T-helper 9 cell (primary cell): ENCODE measurements at regions not wholly inside any gene's neighbourhood (a gene's known extent, or its start where the extent isn't known, plus 50 kb on each side); places are given as distances from the start of the nearest gene placed in this dataset.

Source experiments
- DNase-seq: peaks from one replicate; pipeline ENCODE4 v3.0.0-alpha.2; 2020

- DNase-seq = no peak
Measured at GRCh38 chr17:83144421-83145357, 65.3 kb downstream of the METRNL start.

GRCh38 chr17:83145358-83145738, 65.9 kb downstream of the METRNL start:
- no peak for DNase-seq

DNA sequence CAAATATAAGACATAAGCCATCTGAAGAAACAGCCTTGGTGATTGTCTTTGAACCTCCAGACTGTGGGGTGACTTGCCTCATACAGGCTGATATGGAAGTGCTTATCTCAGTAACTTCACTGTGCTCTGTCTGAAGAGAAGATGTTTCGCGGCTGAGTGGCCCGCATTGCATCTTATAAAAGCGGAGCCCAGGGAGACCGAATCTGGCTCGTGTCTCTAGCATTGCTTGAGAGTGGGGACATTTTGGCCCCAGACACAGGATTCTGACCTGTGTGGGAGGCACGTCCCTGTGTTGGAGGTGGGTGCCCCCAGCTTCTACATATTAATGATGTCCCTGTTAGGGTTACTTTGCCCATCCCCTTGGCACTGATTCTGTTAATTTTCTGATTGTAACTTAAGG, 66.4 kb downstream of the METRNL start:
- DNase-seq = no peak

DNA sequence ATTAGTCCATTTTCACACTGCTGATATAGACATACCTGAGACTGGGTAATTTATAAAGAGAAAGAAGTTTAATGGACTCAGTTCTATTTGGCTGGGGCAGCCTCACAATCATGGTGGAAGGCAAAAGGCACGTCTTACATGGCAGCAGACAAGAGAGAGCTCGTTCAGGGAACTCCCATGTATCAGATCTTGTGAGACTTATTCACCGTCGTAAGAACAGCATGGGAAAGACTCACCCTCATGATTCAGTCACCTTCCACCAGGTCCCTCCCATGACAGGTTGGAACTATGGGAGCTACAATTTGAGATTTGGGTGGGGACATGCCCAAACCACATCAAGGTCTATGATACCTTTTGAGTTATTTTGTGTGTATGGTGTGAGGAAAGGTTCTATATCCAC, 66.9 kb downstream of the METRNL start:
- no peak for DNase-seq

GRCh38 chr17:83147280-83147679, 67.9 kb downstream of the METRNL start:
- no peak for DNase-seq

DNA sequence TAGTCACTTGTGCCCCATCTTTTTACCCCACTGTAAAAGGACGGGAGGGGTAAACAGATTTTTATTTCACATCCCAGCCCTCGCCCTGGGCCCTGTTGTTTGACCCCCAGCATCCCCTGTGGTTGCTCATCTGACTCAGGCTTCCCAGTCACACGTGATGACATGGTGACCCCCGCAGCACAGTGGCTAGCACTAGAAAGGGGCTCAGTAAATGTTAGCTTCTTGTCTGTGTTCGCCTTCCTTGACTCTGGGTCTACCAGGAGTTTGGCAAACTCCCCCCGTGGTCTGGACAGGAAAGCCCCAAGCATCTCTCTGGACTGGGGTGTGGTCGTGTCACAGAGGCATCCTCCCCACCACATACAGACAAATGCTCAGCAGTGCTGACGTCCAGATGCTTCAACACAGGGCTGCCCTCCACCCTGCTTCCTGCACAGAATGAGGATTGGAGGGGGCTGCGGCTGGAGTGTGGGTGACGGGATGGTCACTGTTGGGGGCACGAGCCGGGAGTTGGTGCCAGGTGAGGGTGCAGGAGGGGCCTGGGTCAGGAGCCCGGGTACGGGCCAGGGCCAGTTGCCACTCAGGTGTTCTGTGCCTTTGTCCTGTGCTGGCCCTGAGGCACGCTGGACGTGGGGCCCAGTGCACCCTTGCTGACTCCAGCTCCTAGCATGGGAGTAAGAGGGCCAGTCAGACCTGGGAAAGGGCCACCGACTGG, 69.1 kb downstream of the METRNL start:
- DNase-seq = no peak

DNA sequence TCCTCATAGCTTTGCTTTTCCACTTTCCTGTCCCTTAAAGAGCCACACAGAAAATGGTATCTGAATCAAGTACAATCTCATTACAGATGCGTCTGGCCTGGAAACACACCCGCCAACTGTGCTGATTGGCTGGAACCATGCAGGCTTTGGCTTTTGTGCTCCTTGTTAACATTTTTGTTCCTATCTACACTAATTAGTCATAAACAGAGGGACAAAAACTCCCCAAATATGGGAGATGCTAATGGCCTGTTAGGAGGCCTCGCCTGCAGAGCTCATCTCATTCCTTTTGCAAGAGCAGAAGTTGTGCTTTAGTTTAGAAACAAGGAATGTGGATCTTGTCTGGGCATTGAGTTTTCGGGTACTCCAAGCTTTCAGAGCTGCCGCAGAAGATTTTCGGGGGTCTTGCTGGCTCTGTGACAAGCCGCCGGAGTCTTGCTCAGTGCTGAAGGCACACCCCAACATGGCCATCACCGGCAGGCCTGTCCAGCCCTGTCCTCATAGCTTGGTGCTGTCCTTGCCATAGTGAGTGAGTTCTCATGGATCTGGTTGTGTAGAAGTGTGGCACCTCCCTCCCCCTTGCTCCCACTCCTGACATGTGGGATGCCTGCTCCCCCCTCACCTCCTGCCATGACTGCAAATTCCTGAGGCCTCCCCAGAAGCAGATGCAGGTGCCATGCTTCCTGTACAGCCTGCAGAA, 69.8 kb downstream of the METRNL start:
- no peak for DNase-seq

DNA sequence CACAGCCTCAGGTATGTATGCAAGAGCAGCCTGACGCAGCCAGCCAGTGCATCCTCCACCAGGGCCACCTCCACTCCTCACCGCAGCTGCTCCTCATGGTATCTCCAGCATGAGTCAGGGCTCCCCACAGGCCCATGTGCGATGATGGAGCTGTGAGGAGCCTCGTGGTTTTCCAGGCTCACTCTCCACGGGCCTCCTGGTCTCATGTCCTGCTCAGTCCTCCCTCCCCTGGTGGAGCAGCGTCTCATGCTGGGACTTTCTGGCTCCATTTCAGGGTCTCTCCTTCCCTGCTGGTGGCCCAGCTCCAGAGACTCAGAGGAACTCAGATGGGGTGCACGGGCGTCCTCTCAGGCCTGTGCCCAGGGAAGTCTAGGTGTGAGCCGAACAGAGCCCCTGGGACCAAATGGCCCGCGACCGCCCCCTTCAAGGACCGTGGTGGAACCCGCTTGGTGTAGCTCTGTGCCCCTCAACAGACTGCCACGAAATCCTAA, 70.4 kb downstream of the METRNL start:
- DNase-seq = no peak

- DNase-seq = no peak
Measured at GRCh38 chr17:83150369-83151055, 71.1 kb downstream of the METRNL start.

DNA sequence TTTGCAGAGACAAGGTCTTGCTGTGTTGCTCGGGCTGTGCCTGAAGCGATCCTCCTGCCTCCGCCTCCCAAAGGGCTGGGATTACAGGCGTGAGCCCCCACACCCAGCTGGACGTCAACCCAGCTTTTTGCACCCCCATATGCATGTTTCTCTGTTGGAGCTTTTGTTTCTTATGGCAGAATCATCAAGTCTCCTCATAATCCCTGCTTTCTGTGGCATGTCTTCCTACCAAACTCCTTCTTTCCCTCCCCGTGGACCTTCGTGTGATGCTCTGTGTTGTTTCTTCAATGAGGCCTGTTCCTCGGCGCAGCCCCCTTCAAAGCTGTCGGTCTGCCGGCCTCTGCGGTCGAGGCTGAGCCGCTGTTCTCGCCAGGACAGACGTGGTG, 71.6 kb downstream of the METRNL start:
- no peak for DNase-seq

GRCh38 chr17:83151442-83152226, 72.2 kb downstream of the METRNL start:
- no peak for DNase-seq

DNA sequence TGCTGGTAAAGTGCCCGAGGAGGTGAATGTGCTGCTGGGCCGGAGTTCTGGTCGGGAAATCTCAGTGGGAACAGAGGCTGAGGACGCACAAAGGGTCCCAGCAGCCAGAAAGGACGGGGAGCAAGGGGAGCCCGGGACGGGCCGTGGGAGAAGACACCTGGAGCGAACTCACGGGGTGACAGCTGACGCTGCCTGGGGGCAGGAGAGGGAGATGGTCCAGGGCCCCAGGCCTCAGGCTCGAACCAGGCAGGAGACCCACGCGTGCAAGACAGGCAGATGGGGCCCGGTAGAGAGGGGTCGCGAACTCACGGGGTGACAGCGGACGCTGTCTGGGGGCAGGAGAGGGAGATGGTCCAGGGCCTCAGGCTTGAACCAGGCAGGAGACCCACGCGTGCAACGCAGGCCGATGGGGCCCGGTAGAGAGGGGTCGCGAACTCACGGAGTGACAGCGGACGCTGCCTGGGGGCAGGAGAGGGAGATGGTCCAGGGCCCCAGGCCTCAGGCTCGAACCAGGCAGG, 72.9 kb downstream of the METRNL start:
- no peak for DNase-seq

- no peak for DNase-seq
Measured at GRCh38 chr17:83152745-83153611, 73.6 kb downstream of the METRNL start.

- no peak for DNase-seq
Measured at GRCh38 chr17:83153681-83154310, 74.4 kb downstream of the METRNL start.

- no peak for DNase-seq
Measured at GRCh38 chr17:83154311-83155127, 75.1 kb downstream of the METRNL start.

GRCh38 chr17:83155128-83156121, 76.0 kb downstream of the METRNL start:
- DNase-seq = no peak

- DNase-seq = no peak
Measured at GRCh38 chr17:83156408-83156807, 77.0 kb downstream of the METRNL start.
